GM19239 (cell line): ENCODE measurements at regions not wholly inside any gene's neighbourhood (a gene's known extent, or its start where the extent isn't known, plus 50 kb on each side); places are given as distances from the start of the nearest gene placed in this dataset.
"Not testable (repeated sequence)": the region's sequence is repeated elsewhere in the genome, so short reads cannot be mapped to it uniquely, and the experiment has no call there.

Source experiments
- DNase-seq: peaks from one replicate; pipeline ENCODE4 v3.0.0; 2011; ENCODE audit warnings: low spot score; ENCODE audit not compliant: insufficient read length
- FAIRE-seq: peaks from 2 replicates; lab custom pipeline; 2011; peaks lifted over from hg19 to GRCh38; lab: Jason Lieb, UNC

- no peak for DNase-seq
- no peak for FAIRE-seq
Observed at GRCh38 chr2:166750624-166751023, 137.7 kb upstream of the XIRP2 start.

GRCh38 chr2:166744117-166744516 lies 144.2 kb upstream of the XIRP2 start:
- not testable (repeated sequence) for FAIRE-seq, DNase-seq

DNA sequence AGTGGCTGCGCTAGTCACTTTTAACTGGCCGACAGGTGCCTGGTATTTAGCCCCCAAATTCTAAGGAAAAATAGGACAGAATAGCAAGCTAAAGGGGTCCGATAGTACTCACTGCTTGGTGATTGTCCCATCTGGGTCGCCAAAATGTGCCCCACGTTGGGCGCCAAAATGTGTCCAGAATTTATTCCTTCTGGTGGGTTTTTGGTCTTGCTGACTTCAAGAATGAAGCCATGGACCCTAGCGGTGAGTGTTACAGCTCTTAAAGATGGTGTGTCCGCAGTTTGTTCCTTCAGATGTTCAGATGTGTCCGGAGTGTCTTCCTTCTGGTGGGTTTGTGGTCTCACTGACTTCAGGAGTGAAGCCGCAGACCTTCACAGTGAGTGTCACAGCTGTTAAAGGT lies 144.8 kb upstream of the XIRP2 start:
- FAIRE-seq, DNase-seq: not testable (repeated sequence)

GRCh38 chr2:166727095-166727494 lies 161.2 kb upstream of the XIRP2 start:
- peak; percentile 26 for FAIRE-seq
- no peak for DNase-seq

GRCh38 chr2:166725927-166726924 lies 162.1 kb upstream of the XIRP2 start:
- FAIRE-seq (no peak), DNase-seq (no peak)

- DNase-seq (no peak), FAIRE-seq (no peak)
Observed at GRCh38 chr2:166716968-166717367, 171.3 kb upstream of the XIRP2 start.

- no peak for DNase-seq
- no peak for FAIRE-seq
Observed at GRCh38 chr2:166700079-166700478, 188.2 kb upstream of the XIRP2 start.

- DNase-seq = no peak
- no peak for FAIRE-seq
Observed at GRCh38 chr2:166695154-166695553, 193.1 kb upstream of the XIRP2 start.

- DNase-seq, FAIRE-seq: not testable (repeated sequence)
Observed at GRCh38 chr2:166686057-166686456, 192.0 kb upstream of the SCN7A start.

DNA sequence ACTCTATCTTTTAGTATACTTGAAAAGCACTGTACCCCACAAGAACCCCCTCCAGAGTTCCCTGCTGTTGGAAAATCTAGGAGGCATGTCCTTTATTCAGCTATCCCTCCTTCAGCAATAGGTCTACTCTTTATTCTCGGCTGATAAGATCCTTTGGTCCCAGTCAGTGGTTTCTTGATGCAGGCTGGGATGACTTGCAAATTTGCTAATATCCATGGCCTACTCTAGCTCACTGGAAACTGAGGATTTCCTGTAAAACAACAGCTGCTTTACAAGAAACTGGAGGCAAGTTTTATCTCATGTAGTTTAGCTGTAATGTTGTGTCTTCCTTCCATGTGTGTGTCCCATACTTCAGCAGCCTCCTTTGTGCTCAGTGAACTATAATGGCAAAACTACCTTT lies 183.9 kb upstream of the SCN7A start:
- no peak for FAIRE-seq
- DNase-seq = no peak

DNA sequence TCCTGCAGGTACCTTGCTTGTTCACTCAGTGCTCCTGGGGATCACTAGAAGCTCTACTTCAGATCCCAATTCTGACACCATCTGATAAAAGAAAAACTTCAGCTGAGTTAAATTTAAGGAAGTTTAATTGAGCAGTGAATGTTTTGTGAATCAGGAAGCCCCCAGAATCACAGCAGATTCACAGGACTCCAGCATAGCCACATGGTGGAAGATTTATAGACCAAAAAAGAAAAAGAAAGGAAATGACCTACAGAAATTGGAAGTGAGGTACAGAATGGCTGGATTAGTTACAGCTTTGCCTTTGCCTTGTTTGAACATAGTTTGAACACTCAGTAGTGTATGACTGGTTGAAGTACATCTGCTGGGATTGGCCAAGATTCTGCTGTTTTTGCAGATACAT lies 182.7 kb upstream of the SCN7A start:
- FAIRE-seq = no peak
- no peak for DNase-seq

DNA sequence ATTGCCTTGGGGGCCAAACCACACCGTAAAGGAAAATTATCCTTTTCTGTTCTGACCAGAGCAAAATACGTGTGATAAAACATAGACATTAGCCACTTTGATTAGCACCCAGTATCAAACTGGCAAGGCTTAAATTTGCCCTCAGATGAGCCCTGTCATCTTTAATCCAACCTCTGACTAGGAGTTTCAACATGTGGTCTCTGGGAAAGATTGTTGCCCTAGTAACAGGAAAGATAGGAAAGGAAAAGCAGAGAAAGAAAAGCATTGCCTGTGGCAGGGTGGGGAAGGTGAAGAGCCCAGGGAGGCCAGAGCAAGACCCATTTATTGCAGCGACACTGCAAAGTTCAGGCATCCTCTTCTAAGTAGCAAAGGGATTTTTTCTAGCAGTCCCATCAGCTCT lies 181.5 kb upstream of the SCN7A start:
- no peak for DNase-seq
- no peak for FAIRE-seq

- FAIRE-seq = no peak
- DNase-seq = no peak
Observed at GRCh38 chr2:166673986-166674385, 179.9 kb upstream of the SCN7A start.

GRCh38 chr2:166671801-166672200 lies 177.8 kb upstream of the SCN7A start:
- FAIRE-seq (no peak), DNase-seq (no peak)

- DNase-seq = no peak
- FAIRE-seq = no peak
Observed at GRCh38 chr2:166671235-166671634, 177.2 kb upstream of the SCN7A start.

DNA sequence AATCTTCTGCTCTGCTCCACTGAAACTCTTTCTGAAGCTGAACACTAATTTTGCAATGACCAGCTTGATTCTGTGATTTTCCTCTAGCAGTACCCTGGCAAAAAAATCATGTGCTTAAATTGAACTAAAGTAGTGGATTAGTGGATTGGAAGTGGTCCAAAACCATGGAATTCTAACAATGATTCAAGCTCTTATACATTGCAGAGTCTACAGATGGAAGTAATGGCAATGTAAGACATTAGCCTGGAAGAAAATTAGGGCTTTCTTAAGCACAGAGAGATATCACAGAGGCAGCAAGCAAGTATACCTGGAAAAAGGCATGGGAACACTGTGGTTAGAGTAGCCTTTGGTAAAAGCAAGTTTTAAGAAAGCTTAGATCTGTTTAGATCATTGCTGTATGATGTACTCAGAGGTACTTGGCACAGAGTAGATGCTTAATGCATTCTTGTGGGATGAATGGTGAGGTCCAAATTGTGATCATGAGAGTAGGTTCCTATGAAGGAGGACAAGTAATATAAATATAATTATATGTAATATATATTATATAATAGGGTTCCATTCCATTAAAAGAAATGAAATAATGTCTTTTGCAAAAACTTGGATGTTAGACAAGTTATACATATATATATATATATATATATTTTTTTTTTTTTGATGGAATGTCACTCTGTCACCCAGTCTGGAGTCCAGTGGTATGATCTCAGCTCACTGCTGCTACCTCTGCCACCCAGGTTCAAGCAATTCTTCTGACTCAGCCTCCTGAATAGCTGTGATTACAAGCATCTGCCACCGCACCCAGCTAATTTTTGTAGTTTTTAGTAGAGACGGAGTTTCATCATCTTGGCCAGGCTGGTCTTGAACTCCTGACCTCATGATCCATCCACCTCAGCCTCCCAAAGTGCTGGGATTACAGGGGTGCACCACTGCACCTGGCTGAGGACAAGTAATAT lies 172.2 kb upstream of the SCN7A start:
- no peak for FAIRE-seq
- no peak for DNase-seq

- no peak for FAIRE-seq
- no peak for DNase-seq
Observed at GRCh38 chr2:166661824-166662223, 167.8 kb upstream of the SCN7A start.

GRCh38 chr2:166661391-166661790 lies 167.3 kb upstream of the SCN7A start:
- DNase-seq (no peak), FAIRE-seq (no peak)

DNA sequence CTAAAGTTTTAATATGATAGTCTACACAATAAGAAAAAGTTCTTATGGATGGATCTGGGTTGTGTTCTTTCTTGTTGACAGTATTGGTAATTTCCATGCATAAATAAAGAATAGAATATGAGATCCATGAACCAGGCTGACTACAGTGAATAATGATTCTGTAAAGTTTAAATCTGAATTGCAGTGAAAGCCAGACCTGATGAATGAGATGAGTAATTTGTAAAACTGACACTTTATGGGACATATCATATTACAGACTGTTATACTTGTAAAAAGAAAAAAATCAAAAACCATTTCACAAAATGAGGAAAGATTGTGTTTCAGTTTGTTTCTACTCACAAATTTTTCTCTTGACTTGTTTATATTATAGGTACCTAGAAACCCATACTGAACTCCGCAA lies 164.9 kb upstream of the SCN7A start:
- no peak for FAIRE-seq
- DNase-seq = no peak

GRCh38 chr2:166653185-166653813 lies 159.2 kb upstream of the SCN7A start:
- DNase-seq = no peak
- FAIRE-seq = no peak
